Stimulated activated naive CD8-positive, alpha-beta T cell treated with anti-CD3 and anti-CD28 coated beads, Interleukin-15, amount 100 ng/mL, for 72 hours (primary cell): ENCODE measurements at regions not wholly inside any gene's neighbourhood (a gene's known extent, or its start where the extent isn't known, plus 50 kb on each side); places are given as distances from the start of the nearest gene placed in this dataset.
A peak's percentile ranks its signal among the peaks of the same experiment; 100 is the strongest.
"Not testable (repeated sequence)": the region's sequence is repeated elsewhere in the genome, so short reads cannot be mapped to it uniquely, and the experiment has no call there.

Experiments
- ATAC-seq: fragments of 150-1000 bp; cut with Tn5 transposase; 2 replicates; pipeline ENCODE4 v1.10.0; 2021; ENCODE audit warnings: mild to moderate bottlenecking, moderate library complexity
- DNase-seq, 2 donors: peaks; one replicate each; pipeline ENCODE4 v3.0.0; 2021 to 2022
- H3K27ac Mint-ChIP-seq, 2 donors: one replicate each; pipeline ENCODE4 v1.8.0; 2022; ENCODE audit warnings: mild to moderate bottlenecking in 2 of 2, mixed read lengths in 2 of 2, moderate library complexity in 2 of 2
- H3K27me3 Mint-ChIP-seq: one replicate; pipeline ENCODE4 v1.8.0; 2022; ENCODE audit warnings: mixed read lengths
- H3K4me1 Mint-ChIP-seq: one replicate; pipeline ENCODE4 v1.8.0; 2022; ENCODE audit warnings: mild to moderate bottlenecking, mixed read lengths
- H3K4me3 Mint-ChIP-seq, 2 donors: one replicate each; pipeline ENCODE4 v1.8.0; 2022; ENCODE audit warnings: mild to moderate bottlenecking in 2 of 2, mixed read lengths in 2 of 2, moderate library complexity in 1 of 2
- H3K9me3 Mint-ChIP-seq, 2 donors: one replicate each; pipeline ENCODE4 v1.8.0; 2022; ENCODE audit warnings: mixed read lengths in 2 of 2

DNA sequence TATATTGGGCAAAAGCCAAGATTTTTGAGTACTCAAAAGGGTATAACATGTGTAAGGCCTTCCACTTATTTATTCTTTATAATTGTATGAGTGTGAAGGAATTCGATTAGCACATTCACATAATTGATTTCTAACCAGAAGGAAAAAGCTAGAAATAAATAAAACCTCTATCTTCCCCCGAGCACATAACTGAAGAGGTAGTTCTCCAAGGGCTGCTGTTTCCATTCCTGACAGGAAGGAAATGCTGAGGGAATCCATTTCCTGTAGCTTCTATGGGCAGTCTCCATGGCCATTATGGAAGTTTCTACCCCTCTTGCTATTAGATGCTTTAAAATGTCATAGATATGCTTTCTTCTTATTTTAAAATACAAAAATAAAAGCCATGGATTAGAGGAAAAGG lies 70.5 kb upstream of the ABCB5 start:
- ATAC-seq: no peak
- Mint-ChIP-seq H3K27ac (no peak overlapping the region), H3K4me1 (no peaks in the 10 kb centered on the region), H3K9me3 (peaks cover 0 to 16% of the 10 kb centered on the region in 2 donors), H3K4me3 (no peak overlapping the region), H3K27me3 (no peaks in the 10 kb centered on the region)
- no peak for DNase-seq

- ATAC-seq, H3K4me3 Mint-ChIP-seq, H3K4me1 Mint-ChIP-seq, H3K9me3 Mint-ChIP-seq, H3K27ac Mint-ChIP-seq, DNase-seq, H3K27me3 Mint-ChIP-seq: not testable (repeated sequence)
Observed at GRCh38 chr7:20546958-20547357, 68.5 kb upstream of the ABCB5 start.

GRCh38 chr7:20554072-20554471 lies 61.4 kb upstream of the ABCB5 start:
- no peak overlapping the region for H3K27ac Mint-ChIP-seq
- H3K4me3 Mint-ChIP-seq: no peak overlapping the region
- DNase-seq (no peak), ATAC-seq (no peak)
- no peaks in the 10 kb centered on the region for H3K9me3 Mint-ChIP-seq
- H3K4me1 Mint-ChIP-seq: no peaks in the 10 kb centered on the region
- H3K27me3 Mint-ChIP-seq: no peaks in the 10 kb centered on the region

GRCh38 chr7:20556091-20556490 lies 59.4 kb upstream of the ABCB5 start:
- ATAC-seq: no peak
- no peaks in the 10 kb centered on the region for H3K9me3 Mint-ChIP-seq
- H3K4me1 Mint-ChIP-seq: no peaks in the 10 kb centered on the region
- H3K27ac Mint-ChIP-seq: no peak overlapping the region
- no peak overlapping the region for H3K4me3 Mint-ChIP-seq
- no peaks in the 10 kb centered on the region for H3K27me3 Mint-ChIP-seq
- no peak for DNase-seq

DNA sequence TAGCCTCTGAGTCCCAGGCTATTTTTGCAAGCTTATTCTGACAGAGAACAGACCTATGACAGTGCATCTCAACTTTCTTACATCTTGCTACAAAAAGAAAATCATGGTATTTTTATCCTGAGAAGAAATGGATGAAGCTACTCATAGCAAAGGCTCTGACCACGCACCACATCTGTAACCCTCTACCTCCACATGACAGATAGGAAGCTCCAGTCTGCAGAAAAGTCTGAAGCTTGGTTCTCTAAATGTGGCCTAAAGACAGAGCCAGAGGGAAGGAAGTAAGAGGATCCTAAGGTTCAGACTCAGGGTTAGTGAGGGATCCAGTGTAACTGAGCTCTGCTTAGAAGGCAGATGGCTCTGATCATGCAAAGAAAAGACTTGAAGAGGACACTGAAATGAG lies 58.4 kb upstream of the ABCB5 start:
- ATAC-seq (no peak), DNase-seq (no peak)
- Mint-ChIP-seq H3K4me3 (no peak overlapping the region), H3K9me3 (no peaks in the 10 kb centered on the region), H3K27ac (no peak overlapping the region), H3K27me3 (no peaks in the 10 kb centered on the region), H3K4me1 (no peaks in the 10 kb centered on the region)

DNA sequence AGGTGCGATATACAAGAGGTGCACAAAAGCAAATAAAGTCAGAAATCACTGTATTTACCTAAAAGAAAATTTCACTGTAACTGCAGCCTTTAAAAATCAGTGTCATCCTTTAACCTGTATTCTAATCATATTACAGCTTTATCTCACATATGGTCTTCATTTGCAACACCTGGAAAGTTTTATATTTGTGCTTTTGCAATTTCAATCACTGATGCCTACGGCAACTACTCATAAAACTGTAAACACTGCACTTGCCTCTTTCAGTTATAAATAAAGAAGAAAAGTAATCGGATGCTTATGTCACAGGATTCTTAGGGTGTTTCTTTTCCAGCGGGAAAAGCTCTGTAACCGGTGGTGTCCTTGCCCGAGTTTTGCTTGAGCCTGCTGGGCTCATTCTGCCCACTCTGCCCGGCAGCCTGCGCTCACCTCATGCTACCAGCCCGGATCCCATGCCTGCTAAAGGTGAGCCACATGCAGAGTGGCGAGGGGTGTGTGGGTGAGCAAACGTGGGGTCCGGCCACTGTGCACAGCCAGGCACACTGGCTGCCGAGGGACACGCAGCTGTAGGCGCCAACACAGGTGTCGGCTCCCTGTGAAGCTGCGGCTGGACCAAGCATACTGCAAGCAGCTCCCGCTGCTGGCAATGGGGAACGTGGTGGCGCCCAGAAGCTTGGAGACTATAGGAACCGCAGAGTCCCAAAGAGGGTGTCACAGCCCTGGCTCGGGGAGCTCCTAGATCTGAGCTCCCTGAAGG lies 56.3 kb upstream of the ABCB5 start:
- H3K27me3 Mint-ChIP-seq: no peaks in the 10 kb centered on the region
- no peak overlapping the region for H3K4me3 Mint-ChIP-seq
- no peak overlapping the region for H3K27ac Mint-ChIP-seq
- no peaks in the 10 kb centered on the region for H3K4me1 Mint-ChIP-seq
- no peak for DNase-seq
- no peaks in the 10 kb centered on the region for H3K9me3 Mint-ChIP-seq
- ATAC-seq: peak; percentile 23

DNA sequence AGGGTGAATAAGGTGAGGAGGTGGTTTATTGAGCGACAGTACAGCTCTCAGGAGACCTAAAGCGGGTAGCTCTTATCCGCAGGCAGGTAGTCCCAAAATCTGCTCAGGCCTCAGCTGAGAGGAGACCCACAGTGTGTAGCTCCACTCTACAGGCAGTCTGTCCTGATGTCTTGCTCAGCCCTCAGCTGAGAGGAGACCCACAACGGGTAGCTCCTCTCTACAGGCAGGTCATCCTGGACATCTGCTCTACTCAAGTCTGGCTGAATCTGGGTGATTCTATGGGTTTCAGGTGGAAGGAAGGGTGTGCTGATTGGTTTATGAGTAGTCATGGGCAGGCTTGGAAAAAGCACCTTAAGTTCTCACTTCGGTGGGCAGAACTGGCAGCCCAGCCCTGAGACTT lies 55.6 kb upstream of the ABCB5 start:
- ATAC-seq (peak; percentile 33), DNase-seq (no peak)
- H3K4me3 Mint-ChIP-seq: no peak overlapping the region
- H3K4me1 Mint-ChIP-seq: no peaks in the 10 kb centered on the region
- no peaks in the 10 kb centered on the region for H3K9me3 Mint-ChIP-seq
- no peaks in the 10 kb centered on the region for H3K27me3 Mint-ChIP-seq
- no peak overlapping the region for H3K27ac Mint-ChIP-seq

- Mint-ChIP-seq H3K9me3 (no peaks in the 10 kb centered on the region), H3K4me3 (no peak overlapping the region), H3K27ac (no peak overlapping the region), H3K4me1 (no peaks in the 10 kb centered on the region), H3K27me3 (no peaks in the 10 kb centered on the region)
- no peak for ATAC-seq
- no peak for DNase-seq
Observed at GRCh38 chr7:20560325-20561180, 54.9 kb upstream of the ABCB5 start.

GRCh38 chr7:20561466-20561865 lies 54.0 kb upstream of the ABCB5 start:
- no peaks in the 10 kb centered on the region for H3K9me3 Mint-ChIP-seq

GRCh38 chr7:20561908-20562307 lies 53.6 kb upstream of the ABCB5 start:
- Mint-ChIP-seq H3K27me3 (no peaks in the 10 kb centered on the region), H3K4me1 (no peaks in the 10 kb centered on the region), H3K9me3 (no peaks in the 10 kb centered on the region), H3K4me3 (no peak overlapping the region), H3K27ac (no peak overlapping the region)
- ATAC-seq (no peak), DNase-seq (no peak)

More at GRCh38 chr7:20561466-20561865, 54.0 kb upstream of the ABCB5 start:
- Mint-ChIP-seq H3K4me1 (no peaks in the 10 kb centered on the region), H3K4me3 (no peak overlapping the region), H3K27ac (no peak overlapping the region), H3K27me3 (no peaks in the 10 kb centered on the region)
- ATAC-seq (no peak), DNase-seq (no peak)

- H3K4me1 Mint-ChIP-seq: no peaks in the 10 kb centered on the region
- H3K9me3 Mint-ChIP-seq: peaks cover 2 to 3% of the 10 kb centered on the region in 2 donors
- no peak for DNase-seq
- no peaks in the 10 kb centered on the region for H3K27me3 Mint-ChIP-seq
- H3K4me3 Mint-ChIP-seq: no peak overlapping the region
- ATAC-seq: no peak
- no peak overlapping the region for H3K27ac Mint-ChIP-seq
Observed at GRCh38 chr7:20562461-20562860, 53.0 kb upstream of the ABCB5 start.
